Stimulated activated CD4-positive, alpha-beta T cell treated with anti-CD3 and anti-CD28 coated beads, Interleukin-1b, Interleukin-23, amount 100 ng/mL, for 4 hours (primary cell): ENCODE measurements at regions not wholly inside any gene's neighbourhood (a gene's known extent, or its start where the extent isn't known, plus 50 kb on each side); places are given as distances from the start of the nearest gene placed in this dataset.
"Not testable (repeated sequence)": the region's sequence is repeated elsewhere in the genome, so short reads cannot be mapped to it uniquely, and the experiment has no call there.

Experiments
- DNase-seq, 2 donors: peaks; one replicate each; pipeline ENCODE4 v3.0.0-alpha.2; 2020; ENCODE audit warnings: low read depth in 2 of 2

- DNase-seq, result no peak
Observed at GRCh38 chr18:46226461-46226860, 122.3 kb downstream of the HAUS1 start.

DNA sequence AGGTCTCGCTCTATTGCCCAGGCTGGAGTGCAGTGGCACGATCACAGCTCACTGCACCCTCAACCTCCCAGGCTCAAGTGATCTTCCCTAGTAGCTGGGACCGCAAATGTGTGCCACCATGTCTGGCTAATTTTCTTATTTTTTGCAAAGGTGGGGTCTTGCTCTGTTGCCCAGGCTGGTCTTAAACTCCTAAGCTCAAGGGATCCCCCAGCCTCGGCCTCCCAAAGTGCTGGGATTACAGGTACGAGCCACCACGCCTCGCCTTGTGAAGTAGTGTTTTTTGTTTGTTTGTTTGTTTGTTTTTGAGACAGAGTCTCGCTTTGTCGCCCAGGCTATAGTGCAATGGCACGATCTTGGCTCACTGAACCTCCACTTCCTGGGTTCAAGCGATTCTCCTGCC lies 125.5 kb downstream of the HAUS1 start:
- DNase-seq, result not testable (repeated sequence)

- no peak for DNase-seq
Observed at GRCh38 chr18:46236156-46236555, 132.0 kb downstream of the HAUS1 start.

DNA sequence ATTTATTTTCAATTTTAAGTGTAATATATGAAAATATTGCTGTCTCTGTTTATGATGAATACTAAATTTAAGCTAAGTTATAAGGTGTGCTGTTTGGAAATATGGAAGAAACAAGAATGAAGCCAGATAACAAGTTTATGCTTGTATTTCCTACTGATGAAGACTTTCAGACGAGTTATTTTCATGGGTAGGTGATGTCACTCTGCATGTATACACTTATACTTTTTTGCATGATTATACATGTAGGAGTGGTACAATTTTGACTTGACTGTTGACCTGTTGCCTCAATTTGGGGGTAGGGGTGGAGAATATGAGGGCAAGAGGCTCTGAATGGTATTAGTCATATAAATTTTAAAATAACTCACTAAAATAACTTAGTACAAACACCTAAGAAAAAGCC lies 133.7 kb downstream of the HAUS1 start:
- DNase-seq, result no peak

- no peak for DNase-seq
Observed at GRCh38 chr18:46239549-46239948, 135.4 kb downstream of the HAUS1 start.

GRCh38 chr18:46239998-46240397 lies 135.8 kb downstream of the HAUS1 start:
- no peak for DNase-seq

- DNase-seq, result not testable (repeated sequence)
Observed at GRCh38 chr18:46241393-46241792, 137.2 kb downstream of the HAUS1 start.

- no peak for DNase-seq
Observed at GRCh38 chr18:46242183-46242582, 138.0 kb downstream of the HAUS1 start.

DNA sequence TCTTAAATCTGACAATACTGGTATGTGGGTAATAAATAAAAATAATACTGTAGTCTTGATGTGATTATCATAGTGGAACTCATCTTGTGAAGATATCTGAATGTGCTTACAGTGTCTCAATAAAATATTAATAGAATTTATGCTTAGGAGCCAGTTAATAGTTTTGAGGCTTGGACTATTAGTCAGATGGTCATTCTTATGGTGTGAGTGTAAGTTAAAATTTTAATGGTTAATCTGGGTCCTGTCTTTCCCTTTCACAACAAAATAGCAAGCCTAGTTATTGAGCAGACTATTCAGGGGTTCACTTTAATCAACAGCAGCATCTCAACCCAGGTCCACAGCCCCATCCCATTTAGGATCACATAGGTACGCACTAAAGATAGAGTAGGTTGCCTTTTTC lies 138.9 kb downstream of the HAUS1 start:
- DNase-seq, result no peak

- DNase-seq, result no peak
Observed at GRCh38 chr18:46243673-46244072, 139.5 kb downstream of the HAUS1 start.

DNA sequence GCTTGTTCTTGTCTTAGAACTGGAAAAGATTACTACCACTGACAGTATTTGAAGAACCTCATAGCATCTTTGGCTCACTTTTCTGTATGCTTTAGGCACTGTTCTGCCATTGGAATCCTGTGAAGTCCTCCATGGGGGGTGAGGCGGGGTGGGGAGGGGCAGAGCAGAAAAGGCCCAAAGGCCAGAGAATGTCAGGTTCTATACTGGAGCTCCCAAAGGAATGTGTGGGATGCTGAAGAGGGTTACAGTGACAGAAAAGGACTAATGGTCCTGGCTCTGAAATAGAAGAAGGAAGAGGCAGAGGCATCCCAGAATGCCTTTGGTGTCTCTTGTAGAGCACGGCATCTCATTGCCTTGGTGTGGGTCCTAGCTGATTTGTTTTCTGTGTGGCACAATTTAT lies 141.9 kb downstream of the HAUS1 start:
- no peak for DNase-seq

DNA sequence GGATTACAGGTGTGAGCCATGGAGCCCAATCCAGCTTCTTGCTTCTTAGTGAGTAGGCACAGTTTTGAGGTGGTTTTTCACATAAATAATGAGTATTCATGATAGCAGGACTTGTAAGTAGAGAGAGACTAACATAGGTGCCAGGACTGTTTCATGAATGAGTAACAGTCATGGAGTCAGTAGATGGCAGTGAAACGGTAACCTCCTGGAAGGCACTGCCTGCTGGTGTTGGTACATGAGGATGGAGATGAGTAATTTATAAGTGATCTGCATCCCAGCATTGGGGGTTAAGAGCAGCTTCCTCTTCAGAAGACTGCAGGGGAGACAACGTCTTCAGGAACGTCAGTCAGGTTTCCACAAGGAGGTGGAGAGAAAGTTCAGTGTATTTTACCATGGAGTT lies 143.8 kb downstream of the HAUS1 start:
- DNase-seq, result no peak

DNA sequence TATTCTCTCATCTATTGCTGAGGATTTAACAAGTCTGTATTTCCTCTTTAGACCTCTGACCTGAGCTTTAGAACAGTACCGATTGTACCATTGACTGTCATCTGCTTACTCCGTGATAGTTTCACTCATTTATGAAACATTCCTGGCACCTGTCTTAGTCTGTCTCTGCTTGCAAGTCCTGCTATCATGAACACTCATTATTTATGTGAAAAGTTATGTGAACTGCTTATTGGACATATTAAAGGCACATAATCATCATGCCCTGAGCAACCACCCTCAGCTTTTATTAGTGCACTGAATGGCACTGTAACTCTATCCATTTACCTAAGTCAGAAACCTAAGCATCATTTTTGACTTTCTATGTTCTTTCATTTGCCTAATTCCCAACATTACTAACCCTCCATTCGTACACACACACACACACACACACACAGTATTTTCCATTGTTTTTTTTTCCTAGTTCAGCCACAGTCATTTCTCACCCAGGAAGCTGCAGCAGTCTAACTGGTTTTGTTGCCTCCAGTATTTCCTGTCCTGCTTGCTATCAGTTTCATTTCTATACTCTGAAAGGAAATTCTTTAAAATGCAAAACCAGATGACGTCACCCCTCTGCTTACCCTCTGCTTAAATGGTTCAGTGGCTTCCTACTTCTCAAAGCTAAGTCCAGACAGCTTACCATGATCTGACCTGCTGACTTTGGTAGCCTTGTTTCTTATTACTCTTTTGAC lies 146.1 kb downstream of the HAUS1 start:
- peak; percentile 9 to 45 for DNase-seq

DNA sequence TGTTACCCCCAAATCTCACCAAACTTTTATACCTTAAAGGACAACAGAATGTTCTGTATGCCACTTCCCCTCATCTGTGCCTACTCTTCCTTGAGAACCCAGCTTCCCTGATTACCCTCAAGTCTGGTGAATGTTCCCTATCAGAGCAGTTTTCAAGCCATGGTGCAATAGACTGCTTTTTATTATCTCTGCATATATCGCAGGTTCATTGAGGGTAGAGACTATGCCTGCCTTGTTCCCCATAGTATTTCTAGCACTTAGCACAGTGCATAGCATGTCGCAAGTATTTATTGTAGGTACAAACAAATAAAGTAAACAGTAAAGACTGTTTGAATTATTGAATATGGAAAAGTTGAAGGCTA lies 146.6 kb downstream of the HAUS1 start:
- DNase-seq, result no peak

GRCh38 chr18:46252759-46253158 lies 148.6 kb downstream of the HAUS1 start:
- no peak for DNase-seq

DNA sequence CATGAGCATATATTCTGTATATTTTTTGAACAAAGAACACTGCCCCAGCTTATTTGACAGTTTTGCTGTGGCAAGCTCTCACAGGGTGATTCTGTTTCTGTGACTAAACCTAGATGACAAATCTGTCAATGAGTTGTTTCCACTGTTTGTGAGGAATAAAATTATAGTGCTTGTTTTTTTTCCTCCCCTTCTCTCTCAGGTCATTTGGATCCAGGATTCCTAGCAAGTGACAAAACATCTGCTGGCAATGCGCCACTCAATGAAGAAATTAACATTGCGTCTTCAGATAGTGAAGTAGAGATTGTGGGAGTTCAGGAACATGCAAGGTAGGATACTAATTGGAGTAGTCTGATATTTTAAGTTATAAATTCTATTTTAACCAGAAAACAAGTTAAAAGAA lies 149.3 kb downstream of the HAUS1 start:
- no peak for DNase-seq

GRCh38 chr18:46256078-46256477 lies 151.9 kb downstream of the HAUS1 start:
- no peak for DNase-seq

GRCh38 chr18:46257366-46257765 lies 153.2 kb downstream of the HAUS1 start:
- DNase-seq, result no peak

DNA sequence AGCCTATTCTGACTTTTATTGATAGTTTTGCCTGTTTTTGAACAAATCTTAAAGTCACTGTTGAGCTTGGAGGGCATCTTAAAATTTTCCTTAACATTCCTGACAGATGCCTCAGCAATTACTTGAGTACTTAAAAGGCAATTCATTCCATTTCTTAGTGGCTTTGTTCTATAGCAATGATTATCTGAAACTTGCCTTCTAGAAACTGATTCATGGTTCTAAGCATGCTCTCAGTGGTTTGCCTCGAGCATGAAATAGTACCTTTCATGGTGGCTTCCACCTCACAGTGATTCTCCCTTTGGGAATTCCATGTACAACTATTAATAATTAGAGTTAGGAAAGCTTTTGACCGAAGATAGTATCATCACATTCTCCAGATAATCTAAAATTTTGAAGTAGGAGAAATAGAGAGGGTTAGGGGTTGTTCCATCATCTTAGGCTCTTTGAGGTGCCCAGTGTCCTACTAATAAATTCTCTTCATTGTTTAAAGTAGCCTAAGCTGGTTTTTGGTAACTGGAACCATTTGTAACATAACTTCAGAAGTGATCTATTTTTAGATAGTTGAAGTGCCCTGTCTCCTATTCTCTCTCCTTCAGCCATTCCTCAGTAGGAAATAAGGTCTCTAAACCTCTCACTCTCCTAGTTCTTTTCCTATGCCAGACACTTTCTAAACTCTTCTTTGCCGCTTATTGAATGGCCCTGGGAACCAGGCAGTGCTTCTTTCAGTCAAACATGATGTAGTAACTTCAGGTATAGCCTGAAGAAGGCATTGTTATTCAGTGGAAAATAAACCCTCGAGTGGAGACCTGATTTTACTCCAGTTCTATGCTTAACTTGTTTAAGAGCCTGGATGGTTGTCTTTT lies 156.1 kb downstream of the HAUS1 start:
- DNase-seq, result no peak

DNA sequence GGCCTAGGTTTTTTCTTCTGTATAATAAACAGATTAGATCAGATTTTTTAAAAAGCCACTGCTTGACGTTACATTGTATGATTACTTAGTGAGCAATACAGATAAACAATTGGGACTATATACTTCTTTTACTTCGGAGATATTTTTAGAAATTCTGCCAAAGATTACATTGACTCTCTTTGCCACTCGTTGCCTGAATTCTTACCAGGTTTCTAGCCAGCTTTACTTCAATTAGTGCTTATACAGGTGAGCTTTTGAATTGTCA lies 156.6 kb downstream of the HAUS1 start:
- DNase-seq, result no peak

DNA sequence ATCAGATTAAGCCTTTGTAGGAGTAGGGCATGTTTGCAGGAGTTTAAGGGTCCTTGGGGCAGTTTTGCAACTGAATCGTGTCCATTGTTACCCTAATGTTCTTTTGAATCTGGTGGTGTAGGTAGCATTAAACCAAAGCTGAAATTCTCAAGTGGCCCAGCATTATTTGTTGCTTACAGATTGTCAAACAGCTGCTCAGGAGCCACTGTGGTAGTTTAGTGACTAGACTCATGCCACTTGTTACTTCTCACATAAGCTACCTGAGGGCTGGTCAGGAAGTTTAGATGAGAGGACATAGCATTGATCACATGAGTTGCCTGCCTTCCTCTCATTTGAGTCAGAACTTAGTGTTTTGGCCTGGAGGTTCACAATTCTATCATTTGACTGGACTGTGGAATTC lies 157.6 kb downstream of the HAUS1 start:
- DNase-seq, result no peak

- DNase-seq, result no peak
Observed at GRCh38 chr18:46262856-46263255, 158.7 kb downstream of the HAUS1 start.

GRCh38 chr18:46264255-46264654 lies 160.1 kb downstream of the HAUS1 start:
- DNase-seq, result no peak
